ENCODE measurements at regions not wholly inside any gene's neighbourhood (a gene's known extent, or its start where the extent isn't known, plus 50 kb on each side); places are given as distances from the start of the nearest gene placed in this dataset.
A peak's percentile ranks its signal among the peaks of the same experiment; 100 is the strongest.

DNA sequence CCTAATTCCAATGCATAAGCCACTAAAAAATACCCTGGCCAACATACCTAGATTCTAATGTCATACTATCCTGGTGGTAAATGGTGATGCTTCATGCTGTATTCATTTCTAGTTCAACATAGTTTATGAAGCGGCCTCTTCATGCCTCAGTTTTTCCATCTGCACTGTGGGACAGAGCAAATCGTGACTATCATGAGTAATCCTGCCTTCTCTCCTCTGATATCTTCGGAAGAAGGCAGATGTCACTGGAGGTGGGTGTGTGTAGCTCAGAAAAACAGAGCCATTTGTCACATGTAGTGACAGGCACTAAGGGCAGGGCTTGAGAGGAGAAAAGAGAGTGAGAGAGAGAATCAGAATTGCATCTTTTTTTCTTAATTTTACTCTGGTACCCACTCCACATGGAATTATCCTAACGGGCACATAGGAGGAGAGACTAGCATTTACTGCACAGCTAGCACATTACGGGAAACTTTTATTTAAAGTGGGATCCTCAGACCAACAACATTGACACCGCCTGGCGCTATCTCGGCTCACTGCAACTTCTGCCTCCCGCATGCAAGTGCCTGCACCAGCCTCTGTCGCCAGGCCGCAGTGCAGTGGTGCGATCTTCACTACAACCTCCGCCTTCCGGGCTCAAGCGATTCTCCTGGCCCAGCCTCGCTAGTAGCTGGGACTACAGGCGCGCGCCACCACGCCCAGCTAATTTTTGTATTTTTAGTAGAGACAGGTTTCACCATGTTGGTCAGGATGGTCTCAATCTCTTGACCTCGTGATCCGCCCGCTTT, 78.4 kb upstream of the KCNA3 start:
- in situ Hi-C loops (cut with HindIII; ENCODE audit: low pct_unique_long_range_greater_than_20kb, low sequenced_read_pairs) = no loop called here
- DNase-seq (ENCODE audit: low read depth in 1 of 2, low spot score in 1 of 2) = no peak
- no peak for TF ChIP-seq JUND (IDR thresholded peaks at IDR 0.05; ENCODE audit: low read depth)

- in situ Hi-C loops (cut with HindIII; ENCODE audit: low pct_unique_long_range_greater_than_20kb, low sequenced_read_pairs) = no loop called here
- no peak for TF ChIP-seq JUND (IDR thresholded peaks at IDR 0.05; ENCODE audit: low read depth)
- no peak for DNase-seq (ENCODE audit: low read depth in 1 of 2, low spot score in 1 of 2)
These were observed 75.8 kb upstream of the KCNA3 start for GRCh38 chr1:110750562-110750961.

- in situ Hi-C loops (cut with HindIII; ENCODE audit: low pct_unique_long_range_greater_than_20kb, low sequenced_read_pairs) = no loop called here
- no peak for TF ChIP-seq JUND (IDR thresholded peaks at IDR 0.05; ENCODE audit: low read depth)
- no peak for DNase-seq (ENCODE audit: low read depth in 1 of 2, low spot score in 1 of 2)
These were observed 75.2 kb upstream of the KCNA3 start for GRCh38 chr1:110749960-110750359.

GRCh38 chr1:110746644-110747259, 72.0 kb upstream of the KCNA3 start:
- TF ChIP-seq JUND (IDR thresholded peaks at IDR 0.05; ENCODE audit: low read depth) = peak; percentile 4; the same call in 1 of the 2 replicates
- peak; percentile 11 to 91 for DNase-seq (ENCODE audit: low read depth in 1 of 2, low spot score in 1 of 2)
- in situ Hi-C loops (cut with HindIII; ENCODE audit: low pct_unique_long_range_greater_than_20kb, low sequenced_read_pairs) = no loop called here

- DNase-seq (ENCODE audit: low read depth in 1 of 2, low spot score in 1 of 2) = no peak
- in situ Hi-C loops (cut with HindIII; ENCODE audit: low pct_unique_long_range_greater_than_20kb, low sequenced_read_pairs) = no loop called here
- no peak for TF ChIP-seq JUND (IDR thresholded peaks at IDR 0.05; ENCODE audit: low read depth)
These were observed 68.7 kb upstream of the KCNA3 start for GRCh38 chr1:110743397-110743796.

DNA sequence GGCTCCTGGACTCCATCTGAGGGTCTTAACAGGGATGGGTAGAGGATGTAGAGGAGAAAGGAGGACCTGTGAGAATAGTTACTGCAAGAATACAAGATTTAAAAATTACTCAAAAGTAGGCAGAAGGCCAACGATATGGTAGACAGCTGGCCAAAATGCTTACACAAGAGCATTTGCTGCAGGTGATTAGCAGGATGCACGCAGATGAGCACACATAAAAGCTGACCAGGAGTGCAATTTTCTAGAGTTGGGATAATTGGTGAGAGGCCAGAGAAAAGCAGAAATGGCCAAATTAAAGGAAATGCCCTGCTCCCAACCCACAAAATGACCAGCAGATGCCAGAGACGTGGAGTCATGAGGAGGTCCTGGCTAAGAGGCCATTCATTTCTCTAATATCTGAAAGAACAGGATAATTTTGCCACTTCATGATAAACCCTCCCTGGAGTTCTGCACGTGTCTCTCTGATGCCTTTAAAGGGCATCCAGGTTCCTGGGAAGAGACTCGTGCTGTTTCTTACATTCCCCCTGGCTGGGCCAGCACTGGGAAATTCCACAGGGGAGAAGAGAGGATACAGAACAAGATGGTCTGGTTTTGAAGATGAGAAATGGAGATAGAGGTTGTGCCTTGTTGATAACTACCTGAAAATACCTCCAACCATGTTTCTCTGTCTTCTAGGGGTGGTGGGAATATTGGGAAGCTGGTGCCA, 62.3 kb upstream of the KCNA3 start:
- no peak for DNase-seq (ENCODE audit: low read depth in 1 of 2, low spot score in 1 of 2)
- in situ Hi-C loops (cut with HindIII; ENCODE audit: low pct_unique_long_range_greater_than_20kb, low sequenced_read_pairs) = no loop called here
- TF ChIP-seq JUND (IDR thresholded peaks at IDR 0.05; ENCODE audit: low read depth) = no peak

DNA sequence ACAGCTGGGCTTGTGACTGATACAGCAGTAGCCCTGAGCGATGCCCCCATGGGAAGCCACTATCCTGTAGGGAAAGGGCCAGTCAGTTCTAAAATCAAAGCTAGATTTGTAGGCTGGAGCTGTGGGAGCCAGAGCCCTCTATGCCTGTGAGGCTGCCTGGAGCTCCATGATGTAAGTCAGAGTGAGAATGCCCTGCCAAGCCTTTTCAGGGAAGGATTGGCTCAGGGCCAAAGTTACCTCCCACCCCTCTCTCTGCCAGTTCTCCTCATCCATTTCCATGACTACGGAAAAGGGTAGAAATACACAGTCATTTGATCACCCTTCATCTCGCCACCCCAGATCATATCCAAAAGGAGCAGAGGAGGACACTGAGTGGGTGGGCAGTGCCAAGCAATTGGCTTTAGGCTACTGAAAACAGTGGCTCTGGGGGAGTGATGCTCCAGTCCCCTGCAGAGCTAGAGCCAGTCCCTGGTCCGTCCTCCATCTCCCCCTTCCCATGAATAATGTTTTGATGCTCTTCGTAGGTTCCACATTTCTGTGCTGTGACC, 59.5 kb upstream of the KCNA3 start:
- TF ChIP-seq JUND (IDR thresholded peaks at IDR 0.05; ENCODE audit: low read depth) = no peak
- in situ Hi-C loops (cut with HindIII; ENCODE audit: low pct_unique_long_range_greater_than_20kb, low sequenced_read_pairs) = no loop called here
- DNase-seq (ENCODE audit: low read depth in 1 of 2, low spot score in 1 of 2) = no peak

DNA sequence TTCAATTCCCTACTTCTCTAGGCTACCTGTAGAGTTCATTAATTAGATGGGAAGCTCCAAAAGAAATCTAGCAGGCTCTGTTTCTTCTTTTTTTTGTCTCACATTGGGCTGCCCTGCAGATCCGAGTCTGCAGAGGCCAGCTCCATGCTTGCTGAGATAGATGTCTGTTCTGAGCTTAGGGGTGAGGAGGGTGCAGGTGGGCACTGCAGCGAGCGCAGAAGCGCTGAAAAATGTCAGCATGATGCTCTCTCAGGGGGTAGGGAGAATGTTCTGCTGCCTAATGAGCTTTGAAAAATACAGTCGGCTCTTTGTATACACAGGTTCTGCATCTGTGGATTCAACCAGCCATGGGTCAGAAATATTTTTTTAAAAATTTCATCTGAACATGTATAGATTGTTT, 56.8 kb upstream of the KCNA3 start:
- TF ChIP-seq JUND (IDR thresholded peaks at IDR 0.05; ENCODE audit: low read depth) = no peak
- DNase-seq (ENCODE audit: low read depth in 1 of 2, low spot score in 1 of 2) = no peak
- in situ Hi-C loops (cut with HindIII; ENCODE audit: low pct_unique_long_range_greater_than_20kb, low sequenced_read_pairs) = no loop called here

DNA sequence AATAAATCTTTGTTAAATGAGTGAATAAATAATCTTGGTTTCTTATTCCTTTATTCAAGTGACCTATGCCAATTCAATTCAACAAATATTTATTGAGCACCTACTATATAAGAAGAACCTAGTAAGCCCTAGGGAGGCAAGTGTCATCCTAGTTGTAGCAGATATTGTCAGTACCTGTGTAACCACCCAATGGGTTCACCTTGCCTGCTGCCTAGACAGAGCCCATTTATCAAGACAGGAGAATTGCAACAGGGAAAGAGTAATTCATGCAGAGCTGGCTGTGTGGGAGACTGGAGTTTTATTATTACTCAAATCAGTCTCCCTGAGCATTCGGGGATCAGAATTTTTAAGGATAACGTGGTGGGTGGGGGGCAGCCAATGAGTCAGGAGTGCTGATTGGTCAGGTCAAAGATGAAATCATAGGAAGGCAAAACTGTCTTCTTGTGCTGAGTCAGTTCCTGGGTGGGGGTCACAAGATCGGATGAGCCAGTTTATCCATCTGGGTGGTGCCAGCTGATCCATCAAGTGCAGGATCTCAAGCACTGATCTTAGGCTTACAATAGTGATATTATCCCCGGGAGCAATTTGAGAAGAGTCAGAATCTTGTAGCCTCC, 53.8 kb upstream of the KCNA3 start:
- no peak for TF ChIP-seq JUND (IDR thresholded peaks at IDR 0.05; ENCODE audit: low read depth)
- in situ Hi-C loops (cut with HindIII; ENCODE audit: low pct_unique_long_range_greater_than_20kb, low sequenced_read_pairs) = no loop called here
- DNase-seq (ENCODE audit: low read depth in 1 of 2, low spot score in 1 of 2) = no peak

- no peak for DNase-seq (ENCODE audit: low read depth in 1 of 2, low spot score in 1 of 2)
- in situ Hi-C loops (cut with HindIII; ENCODE audit: low pct_unique_long_range_greater_than_20kb, low sequenced_read_pairs) = no loop called here
- no peak for TF ChIP-seq JUND (IDR thresholded peaks at IDR 0.05; ENCODE audit: low read depth)
These were observed 52.5 kb upstream of the KCNA3 start for GRCh38 chr1:110727246-110727645.

DNA sequence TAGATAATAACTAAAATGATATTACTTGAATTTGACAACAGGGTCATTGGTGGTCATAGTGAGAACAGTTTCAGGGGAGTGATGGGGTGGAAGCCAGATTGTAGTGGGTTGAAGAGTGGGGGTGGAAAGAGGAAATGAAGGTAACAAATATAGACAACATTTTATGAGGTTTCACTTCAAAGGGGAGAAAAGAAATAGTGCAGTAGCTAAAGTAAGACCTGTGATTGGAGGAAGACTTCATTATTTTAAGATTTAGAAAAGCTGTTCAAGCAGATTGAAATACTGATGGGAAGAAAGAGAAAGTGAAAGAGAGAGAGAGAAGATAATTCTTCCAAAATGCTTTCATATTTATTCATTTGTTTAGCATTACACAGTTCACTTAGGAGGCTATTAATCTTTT, 52.0 kb upstream of the KCNA3 start:
- TF ChIP-seq JUND (IDR thresholded peaks at IDR 0.05; ENCODE audit: low read depth) = no peak
- DNase-seq (ENCODE audit: low read depth in 1 of 2, low spot score in 1 of 2) = no peak
- in situ Hi-C loops (cut with HindIII; ENCODE audit: low pct_unique_long_range_greater_than_20kb, low sequenced_read_pairs) = no loop called here

Data from T47D (cell line).